Endothelial cell of umbilical vein (primary cell): ENCODE measurements at regions not wholly inside any gene's neighbourhood (a gene's known extent, or its start where the extent isn't known, plus 50 kb on each side); places are given as distances from the start of the nearest gene placed in this dataset.

ENCODE experiments used
- BruUV-seq: library from RNA; stranded (reverse); fragments of 400-500 nt; replicated peaks from 2 replicates; lab custom pipeline; 2021; lab: Mats Ljungman, UMichigan
- CTCF ChIA-PET: fragments of 300-600, 350-600 bp; sonication (Branson Sonifier 250); formaldehyde crosslinking; loops from one replicate; lab custom pipeline; 2021; ENCODE audit warnings: antibody characterized with exemption, inconsistent platforms; lab: Charles Lee
- POLR2A ChIA-PET: fragments of 300-600, 350-600 bp; sonication (Branson Sonifier 250); formaldehyde crosslinking; loops from one replicate; lab custom pipeline; 2021; ENCODE audit warnings: antibody characterized with exemption, inconsistent platforms; lab: Charles Lee
- DNase-seq: peaks from one replicate; pipeline ENCODE4 v3.0.0-alpha.2; 2011; ENCODE audit warnings: low read depth, low spot score
- FAIRE-seq: peaks from 2 replicates; lab custom pipeline; 2011; peaks lifted over from hg19 to GRCh38; lab: Jason Lieb, UNC
- H2AFZ ChIP-seq: 2 replicates; pipeline ENCODE4 v1.6.0; 2012; ENCODE audit warnings: low read depth, low read length, control low read depth, inconsistent platforms
- H3K27ac ChIP-seq: 2 replicates; pipeline ENCODE4 v1.5.1; 2011; ENCODE audit warnings: low read depth, mild to moderate bottlenecking, control low read depth, low read length, moderate library complexity; ENCODE audit not compliant: insufficient read depth
- H3K27me3 ChIP-seq, 2 experiments: 2 replicates each; pipeline versions ENCODE4 v1.6.0 to v1.6.1; 2011; ENCODE audit warnings: low read length in 2 of 2, mixed read lengths in 1 of 2; ENCODE audit not compliant: control insufficient read depth in 2 of 2, insufficient read depth in 2 of 2
- H3K36me3 ChIP-seq, 2 experiments: 2 replicates in 1 of 2; 3 replicates in 1 of 2; pipeline ENCODE4 v1.5.1; 2011; ENCODE audit warnings: low read length in 2 of 2, mild to moderate bottlenecking in 1 of 2, moderate library complexity in 1 of 2; ENCODE audit not compliant: control insufficient read depth in 2 of 2, insufficient read depth in 2 of 2; ENCODE audit errors: extremely low read depth in 1 of 2
- H3K4me1 ChIP-seq: 3 replicates; pipeline ENCODE4 v1.5.1; 2011; ENCODE audit warnings: mild to moderate bottlenecking, low read length; ENCODE audit not compliant: control insufficient read depth, insufficient read depth; ENCODE audit errors: extremely low read depth
- H3K4me2 ChIP-seq: 2 replicates; pipeline ENCODE4 v1.6.1; 2011; ENCODE audit warnings: low read length, control low read depth, mixed read lengths; ENCODE audit not compliant: insufficient read depth
- H3K4me3 ChIP-seq, 3 experiments: fragments of 200-600 bp in 1 of 3; sonication (generic), shearing (Covaris generic) in 1 of 3; replicated peaks in 1 of 3; 2 replicates each; pipeline ENCODE4 v1.5.1; 2011 to 2016; ENCODE audit warnings: control low read depth in 3 of 3, low read length in 3 of 3, mild to moderate bottlenecking in 2 of 3, inconsistent platforms in 1 of 3, low read depth in 1 of 3, moderate library complexity in 1 of 3; ENCODE audit not compliant: insufficient read depth in 1 of 3
- H3K79me2 ChIP-seq: 2 replicates; pipeline ENCODE4 v1.6.0; 2012; ENCODE audit warnings: low read length, inconsistent platforms; ENCODE audit not compliant: control insufficient read depth, insufficient read depth
- H3K9ac ChIP-seq: replicated peaks from 2 replicates; pipeline ENCODE3; 2011; ENCODE audit warnings: low read length, control low read depth; ENCODE audit not compliant: insufficient read depth; ENCODE audit errors: extremely low read depth
- H3K9me1 ChIP-seq: replicated peaks from 3 replicates; pipeline ENCODE4 v1.6.0; 2011; ENCODE audit warnings: mild to moderate bottlenecking, low read length; ENCODE audit not compliant: control insufficient read depth, insufficient read depth; ENCODE audit errors: extremely low read depth
- H3K9me3 ChIP-seq: replicated peaks from 2 replicates; pipeline ENCODE4 v1.5.1; 2012; ENCODE audit warnings: low read length, inconsistent platforms; ENCODE audit not compliant: control insufficient read depth, insufficient read depth
- H4K20me1 ChIP-seq: replicated peaks from 2 replicates; pipeline ENCODE3; 2011; ENCODE audit warnings: mild to moderate bottlenecking, low read length; ENCODE audit not compliant: control insufficient read depth, insufficient read depth; ENCODE audit errors: extremely low read depth
- CTCF ChIP-seq, 2 donors: IDR thresholded peaks; 1 replicate in 1 of 2; 2 replicates in 1 of 2; pipeline ENCODE4 v1.5.1; 2011; ENCODE audit warnings: low read length in 2 of 2, mild to moderate bottlenecking in 2 of 2, moderate library complexity in 2 of 2, control low read depth in 1 of 2, inconsistent platforms in 1 of 2, low read depth in 1 of 2; ENCODE audit not compliant: insufficient read depth in 1 of 2; ENCODE audit errors: extremely low read depth in 1 of 2
- EZH2 ChIP-seq: IDR thresholded peaks from 2 replicates; pipeline ENCODE4 v1.6.1; 2012; ENCODE audit warnings: borderline replicate concordance, low read depth, mild to moderate bottlenecking, moderate library complexity, low read length, inconsistent platforms; ENCODE audit not compliant: severe bottlenecking
- FOS ChIP-seq: IDR thresholded peaks from 2 replicates; pipeline ENCODE4 v1.6.1; 2011; ENCODE audit warnings: mild to moderate bottlenecking, low read length, moderate library complexity, borderline replicate concordance; ENCODE audit not compliant: insufficient read depth
- GATA2 ChIP-seq: IDR thresholded peaks from 2 replicates; pipeline ENCODE4 v1.7.0; 2011; ENCODE audit warnings: low read depth, mild to moderate bottlenecking, moderate library complexity, mixed read lengths, low read length; ENCODE audit not compliant: insufficient read length, insufficient read depth
- MYC ChIP-seq: IDR thresholded peaks from one replicate; pipeline ENCODE4 v1.6.1; 2011; ENCODE audit warnings: mild to moderate bottlenecking, low read depth, low read length
- POLR2AphosphoS5 ChIP-seq: IDR thresholded peaks from 2 replicates; pipeline ENCODE4 v1.6.1; 2012; ENCODE audit warnings: low read depth, mild to moderate bottlenecking, control low read depth, low read length, moderate library complexity; ENCODE audit not compliant: insufficient read depth
- dilution Hi-C: fragments of 300-500 bp; cut with MboI; formaldehyde crosslinking; loops from one replicate; pipeline ENCODE4 v1.15.0; 2019; ENCODE audit warnings: low sequenced_read_pairs; ENCODE audit not compliant: extremely low pct_ligation_motif_present
- intact Hi-C: fragments of 100-400 bp; cut with micrococcal nuclease; formaldehyde crosslinking; loops from one replicate; pipeline ENCODE4 v1.10.0; 2022

- no peak overlapping the region for H3K9ac ChIP-seq
- CTCF ChIA-PET: interaction anchor here (1.5 to 1.6 kb wide), 2 partner anchors 49 to 144 kb away, joined by 3 read pairs; no protein-coding TSS in a partner anchor
- intact Hi-C loops (no loop called here), dilution Hi-C loops (no loop called here)
- POLR2A ChIA-PET: no interaction called here
- DNase-seq (no peak), FAIRE-seq (no peak)
- H3K27me3 ChIP-seq: no peaks in the 10 kb centered on the region
- H3K4me3 ChIP-seq: no peak overlapping the region
- no TSS peak for BruUV-seq
- no peak overlapping the region for H2AFZ ChIP-seq
- no peaks in the 10 kb centered on the region for H4K20me1 ChIP-seq
- no peaks in the 10 kb centered on the region for H3K79me2 ChIP-seq
- no peaks in the 10 kb centered on the region for H3K4me1 ChIP-seq
- no peak overlapping the region for H3K4me2 ChIP-seq
- no peaks in the 10 kb centered on the region for H3K9me1 ChIP-seq
- H3K9me3 ChIP-seq: no peaks in the 10 kb centered on the region
- no peaks in the 10 kb centered on the region for H3K36me3 ChIP-seq
- H3K27ac ChIP-seq: no peak overlapping the region
- TF ChIP-seq EZH2 (no peak), CTCF (IDR thresholded peaks at IDR 0.05; ENCODE audit: extremely low read depth in 1 of 2, insufficient read depth in 1 of 2, low read depth in 1 of 2, low read length in 2 of 2) (no peak), MYC (no peak), POLR2AphosphoS5 (no peak), FOS (no peak), GATA2 (no peak)
Measured at GRCh38 chr7:17502213-17503060, 204.0 kb downstream of the AHR start.
